ENCODE measurements at regions not wholly inside any gene's neighbourhood (a gene's known extent, or its start where the extent isn't known, plus 50 kb on each side); places are given as distances from the start of the nearest gene placed in this dataset.
"Not testable (repeated sequence)": the region's sequence is repeated elsewhere in the genome, so short reads cannot be mapped to it uniquely, and the experiment has no call there.

DNA sequence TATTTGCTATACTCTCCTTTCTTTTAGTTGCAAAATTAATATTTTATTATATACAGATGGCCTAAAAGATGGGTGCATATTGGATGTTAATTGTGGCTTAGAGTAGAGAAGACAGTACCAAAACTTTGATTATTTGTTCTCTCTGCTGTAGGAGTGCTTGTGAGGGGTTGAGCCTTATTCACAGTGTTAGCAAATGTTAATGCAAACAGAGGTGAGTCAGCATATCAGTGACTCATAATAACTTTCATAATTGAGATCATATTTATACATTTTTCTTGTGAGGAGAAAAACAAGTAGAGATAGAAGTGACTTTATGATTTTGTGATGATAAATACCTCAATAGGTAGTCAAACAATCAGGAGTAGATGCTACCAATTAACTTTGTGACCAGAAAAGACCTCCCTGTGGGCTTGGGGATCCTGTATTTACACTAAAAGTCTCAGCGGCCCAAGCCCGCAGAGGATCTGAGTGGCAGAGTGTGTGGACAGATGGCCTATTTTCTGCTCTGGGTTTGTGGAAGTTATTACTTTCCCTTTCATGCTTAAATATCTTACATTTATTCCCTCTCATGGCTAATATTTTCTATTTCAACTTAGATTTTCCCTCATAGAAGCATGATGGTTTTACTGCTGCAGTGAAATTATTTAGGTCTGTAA lies 226.5 kb downstream of the TAF11L14 start:
- no peaks in the 10 kb centered on the region; the same call in 1 of the 2 replicates for H3K9me3 ChIP-seq
- no peaks in the 10 kb centered on the region for H3K36me3 ChIP-seq (replicated peaks)
- no peaks in the 10 kb centered on the region for H3K27me3 ChIP-seq (ENCODE audit: low read depth)
- H3K4me1 ChIP-seq: no peaks in the 10 kb centered on the region
- H3K4me3 ChIP-seq: no peak overlapping the region
- in situ Hi-C loops (cut with MboI; ENCODE audit: low sequenced_read_pairs): no loop called here
- no peak for DNase-seq (ENCODE audit: low spot score in 2 of 2)

GRCh38 chr5:17864903-17865302 lies 230.6 kb downstream of the TAF11L14 start:
- H3K4me1 ChIP-seq; H3K4me3 ChIP-seq; DNase-seq (ENCODE audit: low spot score in 2 of 2); H3K27me3 ChIP-seq (ENCODE audit: low read depth); H3K36me3 ChIP-seq (replicated peaks); in situ Hi-C loops (cut with MboI; ENCODE audit: low sequenced_read_pairs); H3K9me3 ChIP-seq: not testable (repeated sequence)

- H3K4me1 ChIP-seq; H3K36me3 ChIP-seq (replicated peaks); H3K4me3 ChIP-seq; H3K9me3 ChIP-seq; in situ Hi-C loops (cut with MboI; ENCODE audit: low sequenced_read_pairs); H3K27me3 ChIP-seq (ENCODE audit: low read depth); DNase-seq (ENCODE audit: low spot score in 2 of 2): not testable (repeated sequence)
Observed at GRCh38 chr5:17865966-17866365, 231.7 kb downstream of the TAF11L14 start.

DNA sequence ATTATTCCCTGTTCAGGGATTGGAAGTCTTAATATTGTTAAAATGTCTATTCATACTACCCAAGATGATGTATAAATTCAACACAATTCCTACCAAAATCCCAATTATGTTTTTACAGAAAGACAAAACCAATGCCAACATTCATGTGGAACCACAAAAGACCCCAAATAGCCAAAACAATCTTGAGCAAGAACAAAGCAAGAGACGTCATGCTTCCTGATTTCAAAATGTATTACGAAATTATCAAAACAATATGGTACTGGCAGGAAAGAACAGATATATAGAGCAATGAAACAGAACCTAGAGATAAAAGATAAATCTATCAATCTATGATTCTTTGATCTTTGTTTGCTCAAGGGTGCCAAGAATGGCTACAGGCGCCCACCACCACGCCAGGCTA lies 237.9 kb downstream of the TAF11L14 start:
- DNase-seq (ENCODE audit: low spot score in 2 of 2): no peak
- in situ Hi-C loops (cut with MboI; ENCODE audit: low sequenced_read_pairs): no loop called here
- Histone ChIP-seq H3K27me3 (ENCODE audit: low read depth) (no peaks in the 10 kb centered on the region), H3K4me1 (no peaks in the 10 kb centered on the region), H3K9me3 (no peaks in the 10 kb centered on the region), H3K36me3 (replicated peaks) (no peaks in the 10 kb centered on the region), H3K4me3 (no peak overlapping the region)

DNA sequence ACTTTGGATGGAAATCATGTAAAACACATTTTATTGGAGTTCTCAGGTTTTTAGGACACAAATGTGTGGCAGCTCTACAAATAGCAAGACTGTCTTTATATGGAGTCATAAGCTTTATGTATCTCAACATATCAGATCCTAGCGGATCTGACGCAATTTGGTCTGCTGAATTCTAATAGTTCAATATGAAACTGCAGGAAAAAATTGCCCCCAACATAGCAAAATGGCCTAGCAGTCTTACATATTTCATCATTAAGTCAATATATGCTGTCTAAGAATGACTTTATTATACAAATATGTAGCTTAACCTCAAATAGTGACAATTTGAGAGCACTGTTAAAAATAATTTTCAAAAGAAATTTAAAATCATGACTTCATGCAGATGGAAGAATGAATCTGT lies 244.3 kb downstream of the TAF11L14 start:
- in situ Hi-C loops (cut with MboI; ENCODE audit: low sequenced_read_pairs): no loop called here
- no peaks in the 10 kb centered on the region for H3K4me1 ChIP-seq
- H3K36me3 ChIP-seq (replicated peaks): no peaks in the 10 kb centered on the region
- no peak overlapping the region for H3K4me3 ChIP-seq
- H3K27me3 ChIP-seq (ENCODE audit: low read depth): no peaks in the 10 kb centered on the region
- DNase-seq (ENCODE audit: low spot score in 2 of 2): no peak
- no peaks in the 10 kb centered on the region for H3K9me3 ChIP-seq

DNA sequence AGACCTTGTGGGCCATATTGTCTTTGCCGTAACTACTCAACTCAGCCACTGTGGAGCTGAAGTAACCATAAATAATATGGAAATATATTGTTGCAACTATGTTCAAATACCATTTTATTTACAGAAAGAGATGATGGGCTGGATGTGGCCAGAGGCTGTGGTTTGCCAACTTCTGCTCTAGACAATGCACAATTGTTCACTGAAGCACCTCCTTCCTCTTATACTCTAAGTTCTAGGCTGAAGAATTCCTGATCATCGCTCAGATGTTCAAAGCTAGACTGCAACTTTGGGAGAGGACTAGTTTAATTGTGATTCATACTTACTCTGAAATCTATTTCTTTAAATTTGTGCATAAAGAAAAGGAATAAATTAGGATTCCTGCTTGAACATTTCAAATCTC lies 245.0 kb downstream of the TAF11L14 start:
- Histone ChIP-seq H3K4me3 (no peak overlapping the region), H3K9me3 (no peaks in the 10 kb centered on the region), H3K4me1 (no peaks in the 10 kb centered on the region), H3K36me3 (replicated peaks) (no peaks in the 10 kb centered on the region), H3K27me3 (ENCODE audit: low read depth) (no peaks in the 10 kb centered on the region)
- in situ Hi-C loops (cut with MboI; ENCODE audit: low sequenced_read_pairs): no loop called here
- DNase-seq (ENCODE audit: low spot score in 2 of 2): no peak

GRCh38 chr5:17880869-17881268 lies 246.6 kb downstream of the TAF11L14 start:
- no peak for DNase-seq (ENCODE audit: low spot score in 2 of 2)
- no peaks in the 10 kb centered on the region for H3K36me3 ChIP-seq (replicated peaks)
- no peaks in the 10 kb centered on the region for H3K9me3 ChIP-seq
- no peaks in the 10 kb centered on the region for H3K27me3 ChIP-seq (ENCODE audit: low read depth)
- H3K4me1 ChIP-seq: no peaks in the 10 kb centered on the region
- in situ Hi-C loops (cut with MboI; ENCODE audit: low sequenced_read_pairs): no loop called here
- H3K4me3 ChIP-seq: no peak overlapping the region

- in situ Hi-C loops (cut with MboI; ENCODE audit: low sequenced_read_pairs): no loop called here
- H3K4me1 ChIP-seq: no peaks in the 10 kb centered on the region
- no peak for DNase-seq (ENCODE audit: low spot score in 2 of 2)
- H3K9me3 ChIP-seq: no peaks in the 10 kb centered on the region
- no peaks in the 10 kb centered on the region for H3K27me3 ChIP-seq (ENCODE audit: low read depth)
- H3K4me3 ChIP-seq: no peak overlapping the region
- H3K36me3 ChIP-seq (replicated peaks): no peaks in the 10 kb centered on the region
Observed at GRCh38 chr5:17882760-17883488, 248.7 kb downstream of the TAF11L14 start.

GRCh38 chr5:17888155-17888554 lies 253.9 kb downstream of the TAF11L14 start:
- Histone ChIP-seq H3K4me1 (no peaks in the 10 kb centered on the region), H3K27me3 (ENCODE audit: low read depth) (no peaks in the 10 kb centered on the region), H3K4me3 (no peak overlapping the region), H3K36me3 (replicated peaks) (no peaks in the 10 kb centered on the region), H3K9me3 (no peaks in the 10 kb centered on the region)
- DNase-seq (ENCODE audit: low spot score in 2 of 2): no peak
- in situ Hi-C loops (cut with MboI; ENCODE audit: low sequenced_read_pairs): no loop called here

DNA sequence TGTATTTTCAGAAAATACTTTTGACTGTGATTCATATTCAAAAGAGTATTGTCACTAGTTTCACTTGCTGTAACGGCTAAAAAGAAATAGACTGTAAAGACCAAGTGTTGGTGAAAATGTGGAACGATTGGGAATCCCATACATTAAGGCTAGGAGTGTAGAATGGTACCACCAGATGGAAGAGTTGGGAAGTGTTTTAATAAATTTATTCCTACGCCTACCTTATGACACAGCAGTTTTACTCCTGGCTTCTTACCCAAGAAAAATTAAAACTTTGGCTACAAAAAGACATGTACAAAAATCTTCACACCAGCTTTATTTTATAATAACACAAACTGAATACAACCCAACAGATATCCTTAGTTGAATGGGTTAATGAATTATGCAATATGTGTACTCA lies 256.2 kb downstream of the TAF11L14 start:
- Histone ChIP-seq H3K36me3 (replicated peaks) (no peaks in the 10 kb centered on the region), H3K9me3 (no peaks in the 10 kb centered on the region), H3K27me3 (ENCODE audit: low read depth) (no peaks in the 10 kb centered on the region), H3K4me1 (no peaks in the 10 kb centered on the region), H3K4me3 (no peak overlapping the region)
- in situ Hi-C loops (cut with MboI; ENCODE audit: low sequenced_read_pairs): no loop called here
- no peak for DNase-seq (ENCODE audit: low spot score in 2 of 2)

GRCh38 chr5:17891881-17892280 lies 257.6 kb downstream of the TAF11L14 start:
- no peaks in the 10 kb centered on the region for H3K27me3 ChIP-seq (ENCODE audit: low read depth)
- DNase-seq (ENCODE audit: low spot score in 2 of 2): no peak
- no peaks in the 10 kb centered on the region for H3K36me3 ChIP-seq (replicated peaks)
- in situ Hi-C loops (cut with MboI; ENCODE audit: low sequenced_read_pairs): no loop called here
- no peaks in the 10 kb centered on the region for H3K9me3 ChIP-seq
- no peak overlapping the region for H3K4me3 ChIP-seq
- H3K4me1 ChIP-seq: no peaks in the 10 kb centered on the region

DNA sequence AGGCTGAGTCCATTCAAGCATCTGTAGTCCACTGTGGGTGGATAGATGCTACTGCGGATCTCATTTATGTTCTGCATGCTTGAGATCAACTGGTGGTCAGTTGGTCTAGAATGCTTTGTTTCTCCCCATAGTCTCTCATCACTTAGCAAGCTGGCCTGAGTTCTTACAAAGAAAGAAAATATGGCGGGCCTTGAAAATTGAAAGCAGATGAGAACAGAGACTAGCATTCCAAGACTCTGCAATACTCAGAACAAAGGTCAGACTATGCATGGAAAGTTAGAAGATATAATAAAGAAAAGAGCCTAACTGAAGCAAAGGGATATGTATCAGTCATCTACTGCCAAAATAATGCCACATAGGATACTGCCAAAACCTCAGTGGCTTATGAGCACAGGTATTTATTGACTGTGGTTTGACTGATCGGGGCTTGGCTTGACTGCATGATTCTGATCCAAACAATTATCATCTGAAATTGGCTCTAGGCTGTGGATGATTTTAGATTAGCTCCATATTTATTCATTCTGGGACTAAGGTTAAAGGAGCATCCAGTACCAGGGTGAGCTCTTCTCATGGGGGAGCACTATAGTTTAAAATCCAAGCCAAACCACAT lies 258.9 kb downstream of the TAF11L14 start:
- H3K4me1 ChIP-seq: no peaks in the 10 kb centered on the region
- H3K36me3 ChIP-seq (replicated peaks): no peaks in the 10 kb centered on the region
- in situ Hi-C loops (cut with MboI; ENCODE audit: low sequenced_read_pairs): no loop called here
- H3K4me3 ChIP-seq: no peak overlapping the region
- no peaks in the 10 kb centered on the region for H3K9me3 ChIP-seq
- no peak for DNase-seq (ENCODE audit: low spot score in 2 of 2)
- no peaks in the 10 kb centered on the region for H3K27me3 ChIP-seq (ENCODE audit: low read depth)

DNA sequence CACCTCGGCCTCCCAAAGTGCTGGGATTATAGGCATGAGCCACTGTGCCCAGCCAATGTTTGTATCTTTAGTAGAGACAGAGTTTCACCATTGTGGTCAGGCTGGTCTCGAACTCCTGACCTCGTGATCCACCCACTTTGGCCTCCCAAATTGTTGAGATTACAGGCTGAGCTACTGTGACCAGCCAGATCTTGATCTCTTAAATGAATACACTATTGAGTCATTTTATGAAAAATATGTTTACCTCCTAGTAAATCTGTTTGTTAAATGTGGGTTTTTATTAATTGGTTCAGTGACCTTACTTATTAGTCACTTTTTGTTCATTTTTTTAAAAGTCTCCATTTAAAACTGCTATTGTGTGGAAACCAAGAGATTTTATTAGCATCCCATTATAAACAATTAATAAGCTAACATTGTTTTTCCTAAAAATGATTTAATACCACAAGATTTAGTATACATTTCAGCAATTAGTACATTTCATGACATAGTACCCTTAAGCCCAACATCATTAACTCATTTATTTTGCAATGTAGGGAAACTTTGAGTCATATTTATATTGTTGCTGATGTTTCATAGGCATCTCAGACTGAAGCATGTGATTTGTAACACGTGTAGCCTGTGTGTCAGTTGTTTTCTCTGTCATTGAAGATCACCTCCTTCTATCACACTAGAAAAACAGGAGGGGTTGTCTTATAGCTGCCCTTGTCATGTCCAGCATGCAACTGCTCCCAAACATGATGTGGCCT lies 261.2 kb downstream of the TAF11L14 start:
- DNase-seq (ENCODE audit: low spot score in 2 of 2): no peak
- in situ Hi-C loops (cut with MboI; ENCODE audit: low sequenced_read_pairs): no loop called here
- H3K27me3 ChIP-seq (ENCODE audit: low read depth): no peaks in the 10 kb centered on the region

DNA sequence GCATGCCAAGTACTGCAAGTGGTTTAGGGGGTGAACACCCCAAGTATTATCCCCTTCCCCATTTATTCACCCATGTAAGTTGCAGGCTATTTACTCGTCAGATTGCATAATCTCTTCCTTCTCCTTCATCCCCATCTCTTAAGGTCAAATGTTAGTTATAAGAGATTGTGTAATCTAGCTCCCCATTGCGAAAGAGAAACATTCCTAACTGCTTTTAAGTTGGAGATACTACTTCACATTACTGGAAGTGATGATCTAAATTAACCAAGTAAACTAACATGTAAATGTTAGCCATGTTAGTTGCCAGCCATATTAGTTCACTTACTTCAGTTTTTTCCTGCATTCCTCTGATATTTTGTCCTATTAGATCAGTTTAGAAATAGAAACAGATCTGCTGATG lies 262.3 kb downstream of the TAF11L14 start:
- no peaks in the 10 kb centered on the region for H3K27me3 ChIP-seq (ENCODE audit: low read depth)
- in situ Hi-C loops (cut with MboI; ENCODE audit: low sequenced_read_pairs): no loop called here
- no peaks in the 10 kb centered on the region for H3K36me3 ChIP-seq (replicated peaks)
- no peaks in the 10 kb centered on the region for H3K4me1 ChIP-seq
- DNase-seq (ENCODE audit: low spot score in 2 of 2): no peak
- H3K4me3 ChIP-seq: no peak overlapping the region
- no peaks in the 10 kb centered on the region for H3K9me3 ChIP-seq

More for the DNA sequence above, 261.2 kb downstream of the TAF11L14 start:
- H3K9me3 ChIP-seq: no peaks in the 10 kb centered on the region
- H3K4me1 ChIP-seq: no peaks in the 10 kb centered on the region
- no peaks in the 10 kb centered on the region for H3K36me3 ChIP-seq (replicated peaks)
- H3K4me3 ChIP-seq: no peak overlapping the region

All from HAP-1 (cell line).